Erythroblast (primary cell): ENCODE measurements at regions not wholly inside any gene's neighbourhood (a gene's known extent, or its start where the extent isn't known, plus 50 kb on each side); places are given as distances from the start of the nearest gene placed in this dataset.

Experiments
- GATA1 ChIP-seq: IDR thresholded peaks from 2 replicates; pipeline ENCODE4 v1.6.1; 2011; ENCODE audit warnings: low read depth, mild to moderate bottlenecking, control low read depth, low read length, moderate library complexity
- POLR2A ChIP-seq: IDR thresholded peaks from 2 replicates; pipeline ENCODE4 v1.6.1; 2011; ENCODE audit warnings: mild to moderate bottlenecking, low read length

- TF ChIP-seq POLR2A (no peak), GATA1 (no peak)
Observed at GRCh38 chr1:69167876-69168275, 399.8 kb upstream of the LRRC7 start.
